ENCODE measurements at regions not wholly inside any gene's neighbourhood (a gene's known extent, or its start where the extent isn't known, plus 50 kb on each side); places are given as distances from the start of the nearest gene placed in this dataset.

DNA sequence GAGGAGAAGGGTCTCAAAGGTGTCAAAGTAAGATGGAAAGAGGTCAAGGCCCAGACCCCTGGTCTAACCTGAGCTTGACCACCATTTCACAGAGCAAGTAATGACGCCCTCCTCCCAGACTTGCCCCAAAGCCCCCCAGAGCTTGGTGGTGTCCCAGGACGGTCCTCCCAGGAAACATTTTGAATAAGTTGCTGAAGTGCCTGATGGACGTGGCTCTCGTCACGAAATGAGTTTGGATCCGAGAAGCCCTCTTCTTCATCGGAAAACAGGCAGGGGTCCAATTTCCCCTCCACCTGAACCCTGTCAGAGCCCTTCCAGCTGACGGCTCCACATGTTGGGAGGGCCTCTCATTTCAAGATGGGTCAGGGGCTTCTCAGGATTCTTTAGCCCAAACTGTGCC, 54.5 kb upstream of the TPM4 start:
- Histone ChIP-seq H3K9me3 (no peaks in the 10 kb centered on the region), H3K27ac (no peak overlapping the region), H3K4me3 (no peak overlapping the region), H3K4me1 (no peaks in the 10 kb centered on the region), H3K9ac (ENCODE audit: low read depth in 2 of 2, low read length in 2 of 2) (no peak overlapping the region), H3K27me3 (no peaks in the 10 kb centered on the region), H3K36me3 (no peaks in the 10 kb centered on the region)
- intact Hi-C loops (cut with DNase I), result no loop called here
- TF ChIP-seq, protein P1, sequence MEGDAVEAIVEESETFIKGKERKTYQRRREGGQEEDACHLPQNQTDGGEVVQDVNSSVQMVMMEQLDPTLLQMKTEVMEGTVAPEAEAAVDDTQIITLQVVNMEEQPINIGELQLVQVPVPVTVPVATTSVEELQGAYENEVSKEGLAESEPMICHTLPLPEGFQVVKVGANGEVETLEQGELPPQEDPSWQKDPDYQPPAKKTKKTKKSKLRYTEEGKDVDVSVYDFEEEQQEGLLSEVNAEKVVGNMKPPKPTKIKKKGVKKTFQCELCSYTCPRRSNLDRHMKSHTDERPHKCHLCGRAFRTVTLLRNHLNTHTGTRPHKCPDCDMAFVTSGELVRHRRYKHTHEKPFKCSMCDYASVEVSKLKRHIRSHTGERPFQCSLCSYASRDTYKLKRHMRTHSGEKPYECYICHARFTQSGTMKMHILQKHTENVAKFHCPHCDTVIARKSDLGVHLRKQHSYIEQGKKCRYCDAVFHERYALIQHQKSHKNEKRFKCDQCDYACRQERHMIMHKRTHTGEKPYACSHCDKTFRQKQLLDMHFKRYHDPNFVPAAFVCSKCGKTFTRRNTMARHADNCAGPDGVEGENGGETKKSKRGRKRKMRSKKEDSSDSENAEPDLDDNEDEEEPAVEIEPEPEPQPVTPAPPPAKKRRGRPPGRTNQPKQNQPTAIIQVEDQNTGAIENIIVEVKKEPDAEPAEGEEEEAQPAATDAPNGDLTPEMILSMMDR (IDR thresholded peaks at IDR 0.05), result no peak
- DNase-seq, result no peak

DNA sequence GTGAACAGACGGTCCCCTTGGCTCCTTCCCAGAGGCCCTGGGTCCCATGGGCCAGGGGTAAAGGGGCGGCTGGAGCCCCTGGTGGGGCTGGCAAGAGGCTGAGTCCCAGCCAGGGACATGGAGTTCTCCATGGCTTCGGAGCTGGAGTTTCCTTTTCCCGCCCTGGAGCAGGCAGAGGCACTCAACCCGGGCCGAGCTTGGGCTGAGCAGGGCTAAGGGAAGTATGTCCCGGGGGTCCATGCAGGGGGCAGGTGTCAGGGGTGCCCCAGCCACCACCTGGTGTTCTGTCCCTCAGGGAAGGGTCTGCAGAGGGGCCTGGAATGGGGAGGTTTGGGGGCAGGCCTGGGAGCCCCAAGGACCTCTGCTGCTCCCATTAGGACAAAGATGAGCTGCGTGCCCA, 54.0 kb upstream of the TPM4 start:
- H3K27ac ChIP-seq, result no peak overlapping the region

DNA sequence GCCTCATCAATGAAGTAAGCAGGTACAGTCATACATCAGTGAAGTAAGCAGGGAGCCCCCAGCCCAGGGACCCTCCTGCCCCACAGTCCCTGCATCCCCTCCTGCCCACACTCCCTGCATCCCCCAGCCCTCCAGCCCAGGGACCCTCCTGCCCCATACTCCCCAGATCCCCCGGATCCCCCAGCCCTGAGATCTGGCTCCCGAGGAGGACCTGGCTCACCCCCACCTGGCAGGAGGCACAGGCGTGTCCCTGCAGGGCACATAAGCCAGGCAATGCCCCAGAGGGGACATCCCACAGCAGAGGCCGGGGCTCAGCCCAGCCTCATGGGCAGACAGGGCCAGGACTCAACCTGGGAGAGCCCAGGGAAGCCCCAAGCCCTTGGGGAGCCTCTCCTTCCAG, 53.6 kb upstream of the TPM4 start:
- DNase-seq, result no peak
- no peak overlapping the region for H3K27ac ChIP-seq
- H3K4me3 ChIP-seq, result no peak overlapping the region
- no peak overlapping the region for H3K9ac ChIP-seq (ENCODE audit: low read depth in 2 of 2, low read length in 2 of 2)
- intact Hi-C loops (cut with DNase I), result no loop called here
- H3K9me3 ChIP-seq, result no peaks in the 10 kb centered on the region
- H3K4me1 ChIP-seq, result no peaks in the 10 kb centered on the region
- H3K27me3 ChIP-seq, result no peaks in the 10 kb centered on the region
- TF ChIP-seq, protein P1 (IDR thresholded peaks at IDR 0.05), result no peak
- H3K36me3 ChIP-seq, result no peaks in the 10 kb centered on the region

More for the DNA sequence above, 54.0 kb upstream of the TPM4 start:
- H3K4me1 ChIP-seq, result no peaks in the 10 kb centered on the region
- no peak overlapping the region for H3K9ac ChIP-seq (ENCODE audit: low read depth in 2 of 2, low read length in 2 of 2)
- no peak overlapping the region for H3K4me3 ChIP-seq
- H3K9me3 ChIP-seq, result no peaks in the 10 kb centered on the region
- TF ChIP-seq, protein P1 (IDR thresholded peaks at IDR 0.05), result no peak
- no peak for DNase-seq
- H3K27me3 ChIP-seq, result no peaks in the 10 kb centered on the region
- H3K36me3 ChIP-seq, result no peaks in the 10 kb centered on the region
- intact Hi-C loops (cut with DNase I), result no loop called here

DNA sequence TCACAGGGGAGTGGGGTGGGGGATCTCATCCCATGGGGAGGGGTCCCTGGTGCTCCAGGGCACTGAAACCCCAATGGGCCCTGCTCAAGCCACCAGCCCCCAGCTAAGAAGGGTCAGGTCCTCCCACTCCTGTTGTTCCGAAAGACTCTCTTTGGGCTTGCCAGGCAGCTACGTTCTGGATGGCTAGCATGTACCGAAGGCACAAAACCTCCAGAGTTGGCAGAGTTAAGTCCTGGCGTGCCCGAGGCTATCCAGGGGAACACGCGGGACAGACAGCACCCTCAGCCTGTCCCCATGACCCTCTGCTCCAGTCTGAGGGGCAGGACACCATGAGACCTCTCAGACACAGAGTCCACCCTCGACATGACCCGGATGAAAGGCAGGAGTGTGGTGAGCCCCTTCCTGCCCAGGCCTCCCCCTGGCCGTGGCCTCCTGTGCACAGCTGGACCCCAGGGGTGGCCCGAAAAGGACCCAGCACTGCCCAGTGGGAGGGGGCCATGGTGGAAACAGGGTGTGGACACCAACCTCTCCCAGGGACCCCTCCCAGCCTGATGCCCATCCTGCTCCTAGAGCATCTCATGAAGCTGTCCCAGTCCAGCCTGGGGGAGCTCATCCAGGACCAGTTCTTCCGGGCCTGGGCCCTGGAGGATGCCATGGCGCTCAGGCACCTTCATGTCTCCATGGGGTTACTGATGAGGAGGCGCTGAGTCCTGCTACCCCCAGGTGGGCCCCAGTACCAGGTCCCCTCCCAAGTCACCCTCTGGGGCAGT, 53.0 kb upstream of the TPM4 start:
- intact Hi-C loops (cut with DNase I), result no loop called here
- no peaks in the 10 kb centered on the region for H3K27me3 ChIP-seq
- TF ChIP-seq, protein P1 (IDR thresholded peaks at IDR 0.05), result no peak

DNA sequence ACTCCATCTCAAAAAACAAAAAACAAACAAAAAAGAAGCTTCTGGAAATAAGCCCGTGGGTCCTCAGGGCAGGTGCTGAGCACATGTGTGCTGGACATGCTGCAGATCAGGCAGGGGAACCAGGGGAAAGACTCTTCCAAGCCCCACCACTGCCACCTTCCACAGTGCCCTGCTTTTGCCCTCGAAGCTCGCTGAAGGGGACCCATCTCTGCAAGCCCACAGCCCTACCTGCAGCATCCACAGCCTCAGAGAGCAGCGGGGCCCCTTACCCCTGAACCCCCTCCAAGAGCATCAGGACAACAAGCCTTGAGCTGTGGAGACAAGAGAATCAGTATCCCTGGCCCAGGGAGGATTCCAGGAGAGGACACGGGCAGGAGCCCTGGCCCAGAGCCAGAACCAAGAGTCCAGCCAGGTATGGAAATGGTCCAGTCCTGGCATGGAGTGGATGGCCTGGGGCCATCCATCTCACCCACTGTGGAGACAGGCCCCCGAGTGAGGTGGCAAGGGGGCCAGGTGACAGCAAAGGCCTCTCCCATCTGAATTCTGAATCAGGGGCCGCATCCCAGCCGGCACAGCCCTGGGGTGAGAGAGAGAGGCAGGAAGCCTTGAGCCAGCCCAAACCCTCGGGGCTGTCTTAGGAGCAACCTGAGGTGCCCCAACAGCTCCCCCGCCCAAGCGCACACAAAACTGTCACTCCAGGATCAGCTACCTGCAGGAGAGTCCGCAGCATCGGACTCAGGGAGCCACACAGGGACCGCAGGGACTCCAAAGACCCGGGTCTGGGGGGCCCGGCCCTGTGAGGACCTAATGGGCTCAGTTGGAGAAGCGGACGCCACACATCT, 51.8 kb upstream of the TPM4 start:
- intact Hi-C loops (cut with DNase I), result no loop called here
- TF ChIP-seq, protein P1 (IDR thresholded peaks at IDR 0.05), result no peak
- H3K4me1 ChIP-seq, result no peaks in the 10 kb centered on the region
- H3K4me3 ChIP-seq, result no peak overlapping the region
- H3K36me3 ChIP-seq, result no peaks in the 10 kb centered on the region
- no peak overlapping the region for H3K9ac ChIP-seq (ENCODE audit: low read depth in 2 of 2, low read length in 2 of 2)
- H3K9me3 ChIP-seq, result no peaks in the 10 kb centered on the region
- no peak for DNase-seq
- H3K27ac ChIP-seq, result no peak overlapping the region
- H3K27me3 ChIP-seq, result no peaks in the 10 kb centered on the region

More for the DNA sequence above, 53.0 kb upstream of the TPM4 start:
- Histone ChIP-seq H3K36me3 (no peaks in the 10 kb centered on the region), H3K4me3 (no peak overlapping the region), H3K9ac (ENCODE audit: low read depth in 2 of 2, low read length in 2 of 2) (no peak overlapping the region), H3K4me1 (no peaks in the 10 kb centered on the region), H3K27ac (no peak overlapping the region), H3K9me3 (no peaks in the 10 kb centered on the region)
- no peak for DNase-seq
